ENCODE measurements at regions not wholly inside any gene's neighbourhood (a gene's known extent, or its start where the extent isn't known, plus 50 kb on each side); places are given as distances from the start of the nearest gene placed in this dataset.

- DNase-seq (ENCODE audit: low read depth), result no peak
- TF ChIP-seq CTCF (IDR thresholded peaks at IDR 0.05; ENCODE audit: control insufficient read depth, insufficient read depth, low read depth, low read length, missing control alignments), result no peak
- no peak overlapping the region for H3K4me3 ChIP-seq (ENCODE audit: control insufficient read depth, low read depth, low read length)
These were observed 61.6 kb upstream of the PDGFRA start for GRCh38 chr4:54167508-54167907.

DNA sequence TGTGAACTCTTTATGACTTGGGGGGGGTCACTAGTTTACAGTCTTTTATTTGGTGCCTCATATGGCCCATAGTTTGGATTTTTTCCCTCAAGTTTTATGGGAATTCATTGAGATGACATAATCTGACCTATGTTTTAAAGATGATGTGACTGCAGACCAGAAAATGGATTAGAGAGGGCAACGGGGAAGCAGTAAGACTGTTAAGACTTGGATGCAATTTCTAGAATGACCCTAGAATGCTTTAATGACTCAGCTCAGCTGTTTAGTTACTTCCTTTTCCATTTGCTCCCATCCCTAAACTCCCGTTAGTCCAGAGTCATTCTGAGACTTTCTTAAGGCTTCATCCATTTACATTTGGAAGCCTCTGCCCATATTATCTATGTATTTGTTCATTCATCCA, 59.9 kb upstream of the PDGFRA start:
- no peak for TF ChIP-seq CTCF (IDR thresholded peaks at IDR 0.05; ENCODE audit: control insufficient read depth, insufficient read depth, low read depth, low read length, missing control alignments)
- H3K4me3 ChIP-seq (ENCODE audit: control insufficient read depth, low read depth, low read length), result no peak overlapping the region
- peak; percentile 21 for DNase-seq (ENCODE audit: low read depth)

DNA sequence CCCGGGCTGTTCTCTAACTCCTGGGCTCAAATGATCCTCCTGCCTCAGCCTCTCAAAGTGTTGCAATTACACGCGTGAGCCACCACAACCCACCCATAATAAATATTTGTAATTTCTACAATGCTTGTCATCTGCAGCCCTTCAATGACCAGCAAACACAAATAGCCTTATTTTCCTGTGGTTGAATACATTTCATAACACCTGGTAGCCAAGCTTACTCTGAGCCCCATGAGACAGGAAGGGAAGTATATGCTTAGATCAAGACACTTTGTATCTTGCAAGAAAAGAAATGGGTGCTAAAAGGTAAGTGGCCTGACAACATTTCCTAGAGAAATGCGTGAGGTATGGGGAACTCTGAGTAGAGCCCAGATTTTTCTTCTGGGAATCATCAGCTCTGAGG, 56.9 kb upstream of the PDGFRA start:
- no peak overlapping the region for H3K4me3 ChIP-seq (ENCODE audit: control insufficient read depth, low read depth, low read length)
- no peak for TF ChIP-seq CTCF (IDR thresholded peaks at IDR 0.05; ENCODE audit: control insufficient read depth, insufficient read depth, low read depth, low read length, missing control alignments)
- DNase-seq (ENCODE audit: low read depth), result no peak

DNA sequence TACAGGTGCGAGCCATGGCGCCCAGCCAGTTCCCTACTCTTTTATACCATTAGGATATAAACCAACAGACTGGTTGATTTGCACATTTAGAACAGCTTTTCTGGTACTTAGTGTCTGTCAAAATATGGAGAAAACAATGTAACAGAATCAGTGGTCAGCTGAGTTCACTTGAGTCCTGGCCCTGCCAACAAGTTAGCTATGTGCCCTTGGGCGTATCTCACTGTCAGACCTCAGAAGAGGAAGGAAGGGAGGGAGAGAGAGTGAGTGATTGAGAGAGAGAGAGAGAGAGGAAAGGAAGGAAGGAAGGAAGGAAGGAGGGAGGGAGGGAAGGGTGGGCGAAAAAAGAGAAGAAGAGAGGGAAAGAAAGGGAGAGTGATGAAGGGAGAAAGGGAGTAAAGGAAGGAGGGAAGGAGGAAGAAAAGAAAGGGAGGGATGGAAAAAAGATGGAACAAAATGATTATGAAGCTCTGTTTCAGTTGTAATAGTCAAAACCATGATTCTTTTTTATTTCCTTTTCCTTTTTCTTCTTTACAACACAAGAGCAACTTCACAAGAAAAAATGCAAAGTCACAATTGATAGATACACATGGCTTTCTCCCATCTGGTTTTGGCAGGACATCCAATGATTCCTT, 55.7 kb upstream of the PDGFRA start:
- DNase-seq (ENCODE audit: low read depth), result no peak
- TF ChIP-seq CTCF (IDR thresholded peaks at IDR 0.05; ENCODE audit: control insufficient read depth, insufficient read depth, low read depth, low read length, missing control alignments), result no peak
- H3K4me3 ChIP-seq (ENCODE audit: control insufficient read depth, low read depth, low read length), result no peak overlapping the region

DNA sequence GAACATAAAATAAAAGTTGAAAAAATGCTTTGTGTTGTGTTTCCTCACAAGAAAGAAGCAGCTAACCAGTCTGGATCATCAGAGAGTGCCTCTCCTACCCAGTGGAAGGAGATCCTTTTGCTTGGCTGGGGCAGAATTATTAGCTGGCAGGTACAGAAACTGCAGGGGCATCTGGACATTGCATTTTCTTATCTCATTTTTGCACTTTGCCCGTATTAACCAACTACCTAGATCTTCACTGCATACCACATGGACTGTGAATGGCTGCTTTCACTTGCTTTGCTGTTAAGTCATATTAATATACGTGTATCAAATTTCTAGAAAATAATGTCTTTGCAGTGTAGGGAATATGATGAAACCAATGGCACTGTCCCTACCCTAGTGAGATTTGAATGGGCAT, 52.9 kb upstream of the PDGFRA start:
- no peak for DNase-seq (ENCODE audit: low read depth)
- H3K4me3 ChIP-seq (ENCODE audit: control insufficient read depth, low read depth, low read length), result no peak overlapping the region
- no peak for TF ChIP-seq CTCF (IDR thresholded peaks at IDR 0.05; ENCODE audit: control insufficient read depth, insufficient read depth, low read depth, low read length, missing control alignments)

Data from AG09309 (cell line).